HL-60 (cell line): ENCODE measurements at regions not wholly inside any gene's neighbourhood (a gene's known extent, or its start where the extent isn't known, plus 50 kb on each side); places are given as distances from the start of the nearest gene placed in this dataset.

Experiments used
- CTCF ChIP-seq: IDR thresholded peaks from one replicate; pipeline ENCODE4 v1.5.1; 2011; ENCODE audit warnings: low read length, control low read depth, inconsistent platforms; ENCODE audit not compliant: insufficient read depth
- GABPA ChIP-seq: IDR thresholded peaks from 2 replicates; pipeline ENCODE4 v1.6.1; 2012; ENCODE audit warnings: low read depth
- POLR2AphosphoS5 ChIP-seq: IDR thresholded peaks from 2 replicates; pipeline ENCODE4 v1.6.1; 2012; ENCODE audit warnings: low read depth

GRCh38 chr12:19759227-19759626, 319.9 kb downstream of the AEBP2 start:
- TF ChIP-seq CTCF = no peak
- no peak for TF ChIP-seq POLR2AphosphoS5
- no peak for TF ChIP-seq GABPA
